ENCODE measurements at regions not wholly inside any gene's neighbourhood (a gene's known extent, or its start where the extent isn't known, plus 50 kb on each side); places are given as distances from the start of the nearest gene placed in this dataset.

- TF ChIP-seq CHD7 (IDR thresholded peaks at IDR 0.05; ENCODE audit: insufficient replicate concordance, low read length) (no peak), KDM5A (IDR thresholded peaks at IDR 0.05; ENCODE audit: low read length) (no peak), SIRT6 (IDR thresholded peaks at IDR 0.05; ENCODE audit: low read length) (no peak)
Measured at GRCh38 chr13:111957913-111958450, 109.0 kb upstream of the SOX1 start (continued).
